ENCODE measurements at regions not wholly inside any gene's neighbourhood (a gene's known extent, or its start where the extent isn't known, plus 50 kb on each side); places are given as distances from the start of the nearest gene placed in this dataset.
"Not testable (repeated sequence)": the region's sequence is repeated elsewhere in the genome, so short reads cannot be mapped to it uniquely, and the experiment has no call there.

- DNase-seq = peak; percentile 63
Observed at GRCh38 chr4:54586320-54586955, 71.3 kb upstream of the KIT start.

DNA sequence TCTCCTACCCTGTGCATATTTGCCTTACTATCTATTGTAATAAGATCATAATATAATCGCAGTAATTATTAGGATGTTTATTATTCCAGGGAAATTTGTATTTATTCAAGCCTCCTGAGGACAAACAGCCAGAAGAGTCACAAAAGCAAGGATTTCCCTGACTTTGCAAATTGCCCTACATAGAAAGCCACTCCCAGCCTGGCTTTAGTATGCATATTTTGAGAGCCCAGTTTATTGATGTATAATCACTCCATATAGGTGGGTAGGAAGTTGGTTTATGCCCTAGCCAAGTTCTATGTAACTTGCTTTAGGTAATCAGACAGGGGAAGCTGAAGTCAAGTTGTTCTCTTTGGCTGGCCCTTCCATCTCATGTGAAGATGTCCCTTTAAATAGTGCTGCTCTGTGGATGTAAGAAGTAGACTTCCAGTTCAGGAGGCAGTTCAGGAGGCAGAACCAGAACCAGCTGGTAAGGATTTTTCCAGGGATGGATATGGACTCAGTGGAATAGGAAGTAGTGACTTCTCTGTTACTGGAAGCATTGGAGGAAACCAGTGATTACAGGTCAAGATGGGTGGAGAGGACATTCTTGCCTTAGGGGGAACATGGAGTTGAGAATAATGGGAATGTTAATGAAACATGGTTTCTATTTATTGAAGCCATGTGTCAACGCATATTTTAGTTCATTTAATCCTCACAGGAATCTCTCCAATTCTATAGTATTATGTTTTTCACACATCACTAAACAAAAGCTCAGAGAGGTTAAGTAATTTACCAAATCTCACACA lies 70.5 kb upstream of the KIT start:
- no peak for DNase-seq

GRCh38 chr4:54588404-54588803 lies 69.4 kb upstream of the KIT start:
- no peak for DNase-seq

DNA sequence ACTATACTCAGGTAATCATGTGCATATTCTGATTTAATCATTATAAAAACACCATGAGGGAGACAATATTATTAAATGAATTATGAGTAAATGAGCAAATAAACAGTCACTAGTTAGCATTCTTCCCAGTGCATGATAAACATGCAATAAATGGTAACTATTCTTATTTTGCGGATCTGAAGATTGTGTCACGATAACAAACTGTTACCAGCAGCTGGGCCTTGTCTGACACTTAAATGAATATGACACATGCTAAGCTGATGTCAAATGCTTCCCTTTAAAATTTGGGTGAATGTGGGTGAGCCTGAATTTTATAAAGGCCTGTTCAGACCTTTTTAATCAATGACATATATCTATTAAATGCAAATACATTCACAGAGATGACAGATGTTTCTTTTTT lies 68.2 kb upstream of the KIT start:
- DNase-seq = no peak

DNA sequence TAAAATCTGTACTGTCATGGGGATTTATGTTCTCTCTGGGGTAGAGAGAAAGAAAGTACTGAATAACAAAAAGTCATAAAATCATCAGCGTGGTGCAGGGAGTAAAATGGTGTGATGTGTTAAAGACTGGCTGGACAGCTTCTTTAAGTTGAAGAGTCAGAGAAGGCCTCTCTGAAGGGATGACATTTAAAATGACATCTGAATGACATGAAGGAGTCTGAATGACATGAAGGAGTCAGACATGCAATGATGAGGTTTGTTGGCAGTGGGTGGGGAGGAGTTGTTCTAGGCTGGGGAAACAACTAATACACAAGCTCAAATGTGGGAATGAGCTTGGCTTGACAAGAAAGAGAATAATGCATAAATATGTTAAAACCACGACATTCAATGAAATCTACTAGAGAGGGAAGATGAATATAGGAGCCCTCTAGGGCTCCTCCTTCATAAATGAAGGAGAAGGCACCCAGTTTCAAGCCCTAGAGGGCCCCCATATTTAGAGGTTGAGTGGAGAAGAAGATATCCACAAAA lies 63.9 kb upstream of the KIT start:
- DNase-seq = no peak

DNA sequence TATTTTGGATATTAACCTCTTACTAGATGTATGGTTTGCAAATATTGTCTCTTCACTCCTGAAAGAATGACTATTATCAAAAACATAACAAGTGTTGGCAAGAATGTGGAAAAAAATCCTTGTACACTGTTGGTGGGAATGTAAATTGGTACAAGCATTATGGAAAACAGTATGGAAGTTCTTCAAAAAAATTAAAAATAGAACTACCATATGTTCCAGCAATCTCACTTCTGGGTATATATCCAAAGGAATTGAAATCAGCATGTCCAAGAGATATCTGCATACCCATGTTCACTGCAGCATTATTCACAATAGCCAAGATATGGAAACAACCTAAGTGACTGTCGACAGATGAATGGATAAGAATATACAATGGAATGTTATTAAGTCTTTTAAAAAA lies 61.6 kb upstream of the KIT start:
- DNase-seq = no peak

GRCh38 chr4:54597678-54598077 lies 60.1 kb upstream of the KIT start:
- not testable (repeated sequence) for DNase-seq

DNA sequence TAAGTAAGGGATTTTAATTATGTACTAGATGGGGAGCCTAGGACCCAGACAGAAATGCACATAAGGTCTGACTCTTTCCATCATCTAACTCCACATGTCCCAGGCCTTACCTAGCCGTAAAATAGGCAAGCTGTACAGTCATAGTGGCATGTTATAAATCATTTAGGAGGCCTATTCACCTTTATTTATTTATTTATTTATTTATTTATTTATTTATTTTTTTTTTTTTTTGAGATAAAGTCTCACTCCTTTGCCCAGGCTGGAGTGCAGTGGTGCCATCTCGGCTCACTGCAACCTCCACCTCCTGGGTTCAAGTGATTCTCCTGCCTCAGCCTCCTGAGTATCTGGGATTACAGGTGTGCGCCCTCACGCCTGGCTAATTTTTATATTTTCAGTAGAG lies 55.6 kb upstream of the KIT start:
- DNase-seq = not testable (repeated sequence)

- no peak for DNase-seq
Observed at GRCh38 chr4:54607067-54607466, 50.7 kb upstream of the KIT start.

GRCh38 chr4:54607521-54607920 lies 50.2 kb upstream of the KIT start:
- DNase-seq = no peak
